Loucy (cell line): ENCODE measurements at regions not wholly inside any gene's neighbourhood (a gene's known extent, or its start where the extent isn't known, plus 50 kb on each side); places are given as distances from the start of the nearest gene placed in this dataset.

Experiments
- H2AFZ ChIP-seq: fragments of 200-600 bp; sonication (generic); 2 replicates; pipeline ENCODE4 v1.6.0; 2016; ENCODE audit warnings: antibody characterized with exemption, mild to moderate bottlenecking, low read length, moderate library complexity
- H3F3A ChIP-seq: fragments of 200-600 bp; 2 replicates; pipeline ENCODE4 v1.6.0; 2016; ENCODE audit warnings: antibody characterized with exemption, low read depth, mild to moderate bottlenecking
- H3K27me3 ChIP-seq: fragments of 200-600 bp; sonication (generic); 2 replicates; pipeline ENCODE4 v1.6.1; 2014; ENCODE audit warnings: low read length, mild to moderate bottlenecking; ENCODE audit not compliant: insufficient read depth, poor library complexity, severe bottlenecking
- H3K36me3 ChIP-seq: fragments of 200-600 bp; sonication (generic); 2 replicates; pipeline ENCODE4 v1.6.1; 2016; ENCODE audit warnings: low read length; ENCODE audit not compliant: insufficient read depth
- H3K4me1 ChIP-seq: fragments of 200-600 bp; sonication (generic); 2 replicates; pipeline ENCODE4 v1.5.1; 2014; ENCODE audit warnings: low read length, mild to moderate bottlenecking; ENCODE audit not compliant: insufficient read depth, poor library complexity, severe bottlenecking
- H3K4me2 ChIP-seq: fragments of 200-600 bp; sonication (generic); 2 replicates; pipeline ENCODE4 v1.6.0; 2014; ENCODE audit warnings: antibody characterized with exemption, low read length, low read depth, mild to moderate bottlenecking; ENCODE audit not compliant: poor library complexity, severe bottlenecking
- H3K4me3 ChIP-seq: fragments of 200-600 bp; sonication (generic); 2 replicates; pipeline ENCODE4 v1.5.1; 2014; ENCODE audit warnings: low read length, mild to moderate bottlenecking, mixed read lengths; ENCODE audit not compliant: poor library complexity, severe bottlenecking
- H3K79me2 ChIP-seq: fragments of 200-600 bp; sonication (generic); 2 replicates; pipeline ENCODE4 v1.6.1; 2014; ENCODE audit warnings: low read length; ENCODE audit not compliant: insufficient read depth
- H3K9ac ChIP-seq: fragments of 200-600 bp; sonication (generic); 2 replicates; pipeline ENCODE4 v1.6.0; 2014; ENCODE audit warnings: mild to moderate bottlenecking, low read depth, low read length, moderate library complexity; ENCODE audit not compliant: poor library complexity, severe bottlenecking
- H3K9me2 ChIP-seq: fragments of 200-600 bp; sonication (generic); replicated peaks from 2 replicates; pipeline ENCODE4 v1.6.1; 2016; ENCODE audit warnings: low read depth, low read length, mixed read lengths
- H3K9me3 ChIP-seq: fragments of 200-600 bp; sonication (generic); 2 replicates; pipeline ENCODE4 v1.6.1; 2014; ENCODE audit warnings: mild to moderate bottlenecking, antibody characterized with exemption, low read length, low read depth; ENCODE audit not compliant: insufficient read depth
- H4K20me1 ChIP-seq: fragments of 200-600 bp; sonication (generic); 2 replicates; pipeline ENCODE4 v1.6.0; 2014; ENCODE audit warnings: antibody characterized with exemption, low read length, mild to moderate bottlenecking; ENCODE audit not compliant: insufficient read depth, poor library complexity, severe bottlenecking
- EZH2phosphoT487 ChIP-seq: fragments of 200-600 bp; IDR thresholded peaks from 2 replicates; pipeline ENCODE4 v1.6.1; 2018; ENCODE audit warnings: antibody characterized with exemption, mild to moderate bottlenecking, moderate library complexity, borderline replicate concordance
- TF ChIP-seq, protein P1 (sequence below): fragments of 200-600 bp; sonication (generic); conservative IDR thresholded peaks from 2 replicates; pipeline ENCODE4 v1.5.1; 2014; ENCODE audit warnings: mild to moderate bottlenecking, antibody characterized with exemption, low read length

GRCh38 chr14:54282849-54283248 is 114.0 kb upstream of the CDKN3 start:
- no peaks in the 10 kb centered on the region for H3K4me1 ChIP-seq
- no peaks in the 10 kb centered on the region for H3K36me3 ChIP-seq
- no peak overlapping the region for H3K9ac ChIP-seq
- no peaks in the 10 kb centered on the region for H3F3A ChIP-seq
- H3K9me3 ChIP-seq: no peaks in the 10 kb centered on the region
- no peaks in the 10 kb centered on the region for H3K27me3 ChIP-seq
- TF ChIP-seq, protein P1, sequence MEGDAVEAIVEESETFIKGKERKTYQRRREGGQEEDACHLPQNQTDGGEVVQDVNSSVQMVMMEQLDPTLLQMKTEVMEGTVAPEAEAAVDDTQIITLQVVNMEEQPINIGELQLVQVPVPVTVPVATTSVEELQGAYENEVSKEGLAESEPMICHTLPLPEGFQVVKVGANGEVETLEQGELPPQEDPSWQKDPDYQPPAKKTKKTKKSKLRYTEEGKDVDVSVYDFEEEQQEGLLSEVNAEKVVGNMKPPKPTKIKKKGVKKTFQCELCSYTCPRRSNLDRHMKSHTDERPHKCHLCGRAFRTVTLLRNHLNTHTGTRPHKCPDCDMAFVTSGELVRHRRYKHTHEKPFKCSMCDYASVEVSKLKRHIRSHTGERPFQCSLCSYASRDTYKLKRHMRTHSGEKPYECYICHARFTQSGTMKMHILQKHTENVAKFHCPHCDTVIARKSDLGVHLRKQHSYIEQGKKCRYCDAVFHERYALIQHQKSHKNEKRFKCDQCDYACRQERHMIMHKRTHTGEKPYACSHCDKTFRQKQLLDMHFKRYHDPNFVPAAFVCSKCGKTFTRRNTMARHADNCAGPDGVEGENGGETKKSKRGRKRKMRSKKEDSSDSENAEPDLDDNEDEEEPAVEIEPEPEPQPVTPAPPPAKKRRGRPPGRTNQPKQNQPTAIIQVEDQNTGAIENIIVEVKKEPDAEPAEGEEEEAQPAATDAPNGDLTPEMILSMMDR: no peak
- TF ChIP-seq EZH2phosphoT487: no peak
- H3K79me2 ChIP-seq: no peaks in the 10 kb centered on the region
- no peak overlapping the region for H3K4me3 ChIP-seq
- H2AFZ ChIP-seq: no peak overlapping the region
- H3K9me2 ChIP-seq: no peaks in the 10 kb centered on the region
- H4K20me1 ChIP-seq: no peaks in the 10 kb centered on the region
- H3K4me2 ChIP-seq: no peak overlapping the region

DNA sequence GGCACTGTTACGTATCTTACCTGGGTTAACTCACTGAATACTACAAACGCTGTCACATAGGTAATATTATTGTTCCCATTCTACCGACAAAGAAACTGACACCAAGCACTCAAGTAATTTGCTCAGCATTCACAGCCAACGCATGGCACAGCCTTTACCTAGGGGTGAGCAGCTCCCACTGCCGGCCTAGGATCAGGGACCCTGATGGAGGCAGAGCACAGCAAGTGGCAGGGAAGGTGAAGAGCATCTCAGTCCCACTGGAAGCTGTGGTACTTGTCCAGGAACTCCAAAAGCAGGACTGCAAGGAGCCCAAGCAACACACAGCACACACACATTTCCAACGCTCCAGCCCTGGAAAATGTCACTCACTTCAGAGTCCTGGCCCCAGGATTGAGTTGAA is 111.8 kb upstream of the CDKN3 start:
- no peaks in the 10 kb centered on the region for H3K9me3 ChIP-seq
- no peak overlapping the region for H3K4me2 ChIP-seq
- H4K20me1 ChIP-seq: no peaks in the 10 kb centered on the region
- no peaks in the 10 kb centered on the region for H3K79me2 ChIP-seq
- no peaks in the 10 kb centered on the region for H3K27me3 ChIP-seq
- no peaks in the 10 kb centered on the region for H3K9me2 ChIP-seq
- TF ChIP-seq, protein P1: no peak
- no peak for TF ChIP-seq EZH2phosphoT487
- H3K36me3 ChIP-seq: no peaks in the 10 kb centered on the region
- no peak overlapping the region for H3K4me3 ChIP-seq
- no peak overlapping the region for H2AFZ ChIP-seq
- H3F3A ChIP-seq: no peaks in the 10 kb centered on the region
- no peak overlapping the region for H3K9ac ChIP-seq
- H3K4me1 ChIP-seq: no peaks in the 10 kb centered on the region

GRCh38 chr14:54291491-54292191 is 105.2 kb upstream of the CDKN3 start:
- H3K9me3 ChIP-seq: no peaks in the 10 kb centered on the region
- no peak overlapping the region for H3K9ac ChIP-seq
- H3K4me1 ChIP-seq: no peaks in the 10 kb centered on the region
- H3F3A ChIP-seq: no peaks in the 10 kb centered on the region
- no peak overlapping the region for H3K4me3 ChIP-seq
- H3K9me2 ChIP-seq: no peaks in the 10 kb centered on the region
- no peaks in the 10 kb centered on the region for H3K79me2 ChIP-seq
- H2AFZ ChIP-seq: no peak overlapping the region
- no peaks in the 10 kb centered on the region for H4K20me1 ChIP-seq
- no peaks in the 10 kb centered on the region for H3K27me3 ChIP-seq
- TF ChIP-seq, protein P1: no peak
- no peak for TF ChIP-seq EZH2phosphoT487
- H3K4me2 ChIP-seq: no peak overlapping the region
- H3K36me3 ChIP-seq: no peaks in the 10 kb centered on the region
